ENCODE measurements at regions not wholly inside any gene's neighbourhood (a gene's known extent, or its start where the extent isn't known, plus 50 kb on each side); places are given as distances from the start of the nearest gene placed in this dataset.

DNA sequence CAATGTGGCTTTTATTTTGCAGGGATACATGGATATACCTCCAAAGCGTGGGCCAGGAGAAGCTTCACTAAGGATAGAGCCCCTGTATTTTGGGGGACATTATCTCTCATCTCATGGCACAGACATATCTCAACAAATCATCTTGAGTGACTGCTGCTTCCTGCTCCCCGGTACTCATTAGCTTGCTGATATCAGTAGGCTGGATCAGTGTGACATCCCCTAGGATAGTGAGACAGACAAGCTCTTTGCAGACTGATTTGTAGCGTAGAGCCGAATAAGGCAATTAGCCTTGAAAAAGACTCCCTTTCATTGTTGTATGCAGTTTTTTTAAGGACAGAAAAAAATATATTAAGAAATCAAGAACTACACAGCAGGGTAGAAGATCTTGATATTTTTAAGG, 237.7 kb upstream of the CDH9 start:
- no peak for DNase-seq (ENCODE audit: low read depth)

DNA sequence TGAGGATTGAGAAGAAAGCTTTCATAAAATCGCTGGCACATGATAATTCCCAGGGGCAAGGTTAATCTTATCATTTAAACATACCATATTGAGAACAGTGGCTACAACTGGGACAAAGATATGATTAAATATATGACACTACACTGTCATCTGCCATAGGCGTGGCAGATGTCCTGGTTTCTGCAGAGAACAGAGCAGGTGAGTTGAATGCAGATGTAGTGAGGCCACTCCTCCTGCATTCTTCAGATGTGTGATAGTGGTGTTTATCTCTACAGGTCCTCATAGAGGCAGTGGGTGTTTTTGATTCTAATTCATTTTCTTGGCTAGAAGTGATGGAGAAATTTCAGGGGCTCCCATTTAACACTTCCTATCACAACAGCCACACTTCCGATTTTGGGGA, 237.0 kb upstream of the CDH9 start:
- no peak for DNase-seq (ENCODE audit: low read depth)

GRCh38 chr5:27269766-27270165, 231.4 kb upstream of the CDH9 start:
- no peak for DNase-seq (ENCODE audit: low read depth)

DNA sequence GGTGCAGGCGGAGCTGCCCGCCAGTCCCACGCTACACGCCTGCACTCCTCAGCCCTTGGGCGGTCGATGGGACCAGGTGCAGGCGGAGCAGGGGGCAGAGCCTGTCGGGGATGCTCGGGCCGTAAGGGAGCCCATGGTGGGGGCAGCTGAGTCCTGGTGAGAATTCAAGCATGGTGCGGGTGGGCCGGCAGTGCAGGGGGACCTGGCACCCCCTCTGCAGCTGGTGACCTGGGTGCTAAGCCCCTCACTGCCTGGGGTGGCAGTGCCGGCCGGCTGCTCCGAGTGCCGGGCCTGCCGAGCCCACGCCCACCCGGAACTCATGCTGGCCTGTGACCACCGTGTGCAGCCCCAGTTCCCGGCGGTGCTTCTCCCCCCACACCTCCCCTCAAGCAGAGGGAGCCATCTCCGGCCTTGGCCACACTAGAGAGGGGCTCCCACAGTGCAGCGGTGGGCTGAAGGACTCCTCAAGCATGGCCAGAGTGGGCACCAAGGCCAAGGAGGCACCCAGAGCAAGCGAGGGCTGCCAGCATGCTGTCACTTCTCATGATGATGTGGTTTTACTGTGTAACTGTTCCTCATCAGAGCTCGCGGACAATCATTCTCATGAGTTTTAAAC, 228.9 kb upstream of the CDH9 start:
- DNase-seq (ENCODE audit: low read depth), result no peak

DNA sequence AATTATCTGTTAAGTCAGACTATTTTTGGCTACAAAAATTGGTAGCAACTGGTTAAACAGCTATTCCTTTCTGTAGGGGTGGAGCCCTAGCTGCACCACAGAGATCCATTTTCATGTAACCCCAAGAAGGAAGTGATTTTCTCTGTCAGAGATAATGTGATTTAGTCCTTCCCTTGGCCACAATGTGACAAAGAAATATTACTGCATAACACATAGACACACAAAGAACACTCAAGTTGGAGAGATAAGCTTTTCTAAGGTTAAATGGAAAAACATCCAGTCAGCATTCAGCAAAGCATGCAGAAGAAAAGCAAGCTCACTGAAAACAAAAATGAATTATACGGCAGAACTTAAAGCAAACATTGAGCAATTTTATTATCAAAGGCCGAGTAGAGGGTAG, 227.8 kb upstream of the CDH9 start:
- DNase-seq (ENCODE audit: low read depth), result no peak

DNA sequence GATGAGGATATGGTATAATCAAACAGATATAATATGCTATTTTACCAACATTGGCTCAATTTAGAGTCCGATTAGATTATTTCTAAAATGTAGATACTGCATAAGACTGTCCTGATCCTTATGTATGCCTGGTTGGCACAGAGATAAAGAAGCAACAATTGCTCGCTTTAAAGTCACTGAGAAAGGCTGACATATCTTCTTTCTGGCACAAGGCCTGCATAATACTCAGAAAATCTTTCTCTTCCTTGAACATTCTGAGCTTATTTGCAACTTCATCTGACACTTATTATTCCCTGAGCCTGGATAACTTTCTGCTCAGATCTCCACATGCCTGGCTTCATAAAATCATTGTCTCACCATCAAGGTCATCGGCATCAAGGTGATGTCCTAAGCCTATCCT, 219.3 kb upstream of the CDH9 start:
- DNase-seq (ENCODE audit: low read depth), result no peak

DNA sequence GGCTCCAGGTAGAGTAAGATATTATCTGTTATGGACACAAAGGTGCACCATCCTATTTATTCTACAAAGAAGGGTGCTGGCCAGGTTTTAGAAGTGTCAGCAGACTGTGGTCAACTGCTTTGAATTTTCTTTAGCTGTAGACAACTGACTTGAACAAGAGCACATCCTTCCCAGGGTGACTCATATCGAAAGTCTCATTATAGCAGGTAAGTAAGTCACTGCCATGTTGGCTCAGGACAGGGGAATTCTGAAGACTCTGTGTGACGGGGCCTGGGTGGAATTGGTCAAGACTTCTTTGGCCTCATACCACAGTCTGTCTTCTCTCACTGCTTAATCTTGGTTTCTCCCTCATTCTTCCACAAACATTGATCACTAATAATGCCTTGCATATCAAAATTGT, 214.5 kb upstream of the CDH9 start:
- DNase-seq (ENCODE audit: low read depth), result no peak

DNA sequence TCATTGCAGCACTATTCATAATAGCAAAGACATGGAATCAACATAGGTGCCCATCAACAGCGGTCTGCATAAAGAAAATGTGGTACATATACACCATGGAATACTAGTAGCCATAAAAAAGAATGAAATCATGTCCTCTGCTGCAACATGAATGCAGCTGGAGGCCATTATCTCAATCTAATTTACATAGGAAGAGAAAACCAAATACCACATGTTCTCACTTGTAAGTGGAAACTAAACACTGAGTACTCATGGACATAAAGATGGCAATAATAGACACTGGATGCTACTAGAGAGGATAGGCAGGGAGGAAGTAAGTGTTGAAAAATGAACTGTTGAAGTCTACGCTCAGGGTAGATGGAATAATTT, 203.9 kb upstream of the CDH9 start:
- no peak for DNase-seq (ENCODE audit: low read depth)

DNA sequence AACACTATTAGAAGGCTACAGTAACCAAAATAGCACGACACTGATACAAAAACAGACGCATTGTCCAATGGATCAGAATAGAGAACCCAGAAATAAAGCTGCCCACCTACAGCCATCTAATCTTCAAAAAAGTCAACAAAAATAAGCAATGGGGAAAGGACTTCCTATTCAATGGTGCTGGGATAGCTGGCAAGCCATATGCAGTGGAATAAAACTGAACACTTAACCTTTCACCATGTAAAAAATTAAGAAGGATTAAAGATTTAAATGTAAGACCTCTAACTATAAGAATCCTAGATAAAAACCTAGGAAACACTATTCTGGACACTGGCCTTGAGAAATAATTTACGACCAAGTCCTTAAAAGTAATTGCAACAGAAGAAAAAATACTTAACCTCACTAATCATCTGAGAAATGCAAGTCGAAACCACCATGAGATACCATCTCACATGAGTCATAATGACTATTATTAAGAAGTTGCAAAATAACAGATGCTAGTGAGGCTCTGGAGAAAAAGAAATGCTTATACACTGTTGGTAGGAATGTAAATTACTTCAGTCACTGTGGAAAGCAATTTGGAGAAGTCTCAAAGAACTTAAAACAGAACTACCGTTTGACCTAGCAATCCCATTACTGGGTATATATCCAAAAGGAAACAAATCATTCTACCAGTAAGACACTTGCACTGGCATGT, 203.3 kb upstream of the CDH9 start:
- peak; percentile 83 for DNase-seq (ENCODE audit: low read depth)

DNA sequence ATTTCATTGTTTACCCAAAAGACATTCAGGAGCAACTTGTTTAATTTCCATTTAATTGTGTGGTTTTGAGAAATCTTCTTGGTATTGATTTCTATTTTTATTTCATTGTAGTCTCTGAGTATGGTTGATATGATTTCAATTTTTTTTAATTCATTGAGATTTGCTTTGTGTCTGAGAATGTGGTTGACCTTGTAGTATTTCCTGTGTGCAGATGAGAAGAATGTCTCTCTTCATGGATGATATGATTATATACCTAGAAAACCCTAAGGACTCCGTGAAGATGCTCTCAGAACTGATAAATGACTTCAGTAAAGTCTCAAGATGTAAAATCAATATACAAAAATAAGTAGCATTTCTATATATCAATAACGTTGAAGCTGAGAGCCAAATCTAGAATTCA, 202.4 kb upstream of the CDH9 start:
- DNase-seq (ENCODE audit: low read depth), result no peak

- DNase-seq (ENCODE audit: low read depth), result no peak
Observed at GRCh38 chr5:27234916-27235315, 196.5 kb upstream of the CDH9 start.

- DNase-seq (ENCODE audit: low read depth), result no peak
Observed at GRCh38 chr5:27221410-27221809, 183.0 kb upstream of the CDH9 start.

DNA sequence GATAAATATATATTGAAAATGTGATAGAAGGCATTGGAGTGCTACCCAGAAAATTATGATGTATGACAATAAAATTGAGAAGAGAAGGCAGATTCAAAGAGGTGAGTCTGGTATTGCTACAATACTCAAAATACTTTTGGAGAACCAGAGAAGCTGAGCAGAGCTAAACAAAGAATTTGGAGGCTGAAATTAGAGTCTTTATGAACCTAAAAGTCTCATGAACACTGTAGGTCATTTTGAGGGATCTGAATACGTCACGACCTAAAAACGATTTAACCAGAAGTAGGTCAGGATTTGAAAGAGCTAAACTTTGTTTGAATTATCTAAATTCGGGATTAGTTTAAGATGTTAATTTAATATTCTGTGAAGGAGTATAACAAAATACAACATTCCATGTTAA, 182.4 kb upstream of the CDH9 start:
- DNase-seq (ENCODE audit: low read depth), result no peak

- DNase-seq (ENCODE audit: low read depth), result no peak
Observed at GRCh38 chr5:27217977-27218376, 179.6 kb upstream of the CDH9 start.

DNA sequence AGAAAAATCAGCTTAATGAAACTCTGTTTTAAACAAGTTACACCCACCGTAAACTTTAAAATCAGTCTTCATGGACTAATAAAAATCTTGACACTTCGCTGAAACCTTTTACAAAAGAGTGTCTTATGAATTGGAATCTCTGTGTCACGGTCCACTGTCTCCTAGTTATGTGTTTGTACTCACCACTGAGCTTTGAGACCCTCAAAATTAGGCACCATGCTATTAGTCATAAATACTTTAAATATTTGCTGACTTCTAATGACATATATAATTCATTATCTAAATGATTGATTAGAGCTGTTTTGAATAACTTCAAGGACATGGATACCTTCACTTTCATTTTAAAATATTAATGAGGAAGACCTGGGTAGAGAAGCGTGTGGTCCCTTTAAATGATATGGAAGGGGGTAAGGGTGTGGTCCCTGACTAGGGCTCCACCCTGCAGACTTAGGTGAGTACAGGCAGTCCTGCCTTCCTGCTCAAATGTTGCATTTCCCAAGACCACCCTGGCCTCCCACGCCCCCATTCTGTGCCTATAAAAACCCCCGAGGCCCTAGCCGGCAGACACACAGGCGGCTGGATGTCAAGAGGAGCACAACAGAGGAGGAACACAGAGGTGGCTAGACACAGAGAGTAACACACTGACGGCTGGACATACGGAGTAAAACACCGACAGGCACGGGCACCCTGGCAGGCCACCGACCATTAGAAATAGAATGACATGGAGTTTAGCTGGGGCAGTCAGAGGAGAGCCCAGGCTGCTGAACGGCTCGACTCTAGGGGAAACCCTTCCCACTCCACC, 179.0 kb upstream of the CDH9 start:
- no peak for DNase-seq (ENCODE audit: low read depth)

DNA sequence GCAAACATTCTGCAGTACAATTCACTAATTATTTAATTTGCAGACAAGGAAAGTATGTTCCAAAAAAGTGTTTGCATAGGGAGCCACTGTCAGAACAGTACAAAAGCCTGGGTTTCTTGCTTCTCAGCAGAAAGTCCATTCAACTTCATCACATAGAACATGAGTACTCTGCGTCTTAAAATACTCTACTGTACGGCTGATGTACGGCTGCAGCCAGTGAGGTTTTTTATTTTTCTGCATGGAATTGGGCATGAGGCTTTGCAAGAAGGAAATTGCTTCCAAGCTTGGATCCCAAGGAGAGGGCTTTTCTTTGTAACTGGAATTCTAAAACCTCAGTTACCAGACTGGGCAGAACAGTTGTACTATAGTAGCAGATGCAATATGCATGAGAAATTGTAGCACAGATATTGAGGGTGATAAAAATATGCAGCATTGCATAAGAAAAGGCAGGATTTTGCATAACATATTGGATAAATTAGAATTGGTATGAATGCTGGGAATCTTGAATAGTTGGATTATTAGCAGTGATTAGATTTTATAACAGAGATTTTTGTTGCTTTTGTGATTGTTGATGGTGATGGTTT, 178.1 kb upstream of the CDH9 start:
- no peak for DNase-seq (ENCODE audit: low read depth)

DNA sequence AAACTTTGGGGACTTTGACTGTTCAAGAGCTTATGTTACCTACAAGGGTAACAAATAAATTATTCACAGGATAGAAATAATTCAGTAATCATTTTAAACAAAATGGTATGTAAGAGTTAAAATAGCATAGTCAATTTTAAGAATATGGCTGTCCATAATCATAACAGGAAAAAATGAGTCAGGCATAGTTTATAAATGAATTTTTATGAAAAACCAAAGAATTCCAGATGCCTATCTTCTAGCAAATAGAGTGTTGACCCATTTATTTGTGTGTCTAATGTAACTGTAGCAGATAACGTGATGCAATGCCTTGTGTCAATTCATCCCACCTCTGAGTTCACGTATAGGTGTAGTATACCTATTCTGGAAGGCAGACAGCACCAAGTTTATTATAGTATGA, 169.7 kb upstream of the CDH9 start:
- DNase-seq (ENCODE audit: low read depth), result no peak

- no peak for DNase-seq (ENCODE audit: low read depth)
Observed at GRCh38 chr5:27191786-27192510, 153.6 kb upstream of the CDH9 start.

GRCh38 chr5:27172693-27173092, 134.3 kb upstream of the CDH9 start:
- DNase-seq (ENCODE audit: low read depth), result no peak

GRCh38 chr5:27171761-27172261, 133.4 kb upstream of the CDH9 start:
- DNase-seq (ENCODE audit: low read depth), result no peak

DNA sequence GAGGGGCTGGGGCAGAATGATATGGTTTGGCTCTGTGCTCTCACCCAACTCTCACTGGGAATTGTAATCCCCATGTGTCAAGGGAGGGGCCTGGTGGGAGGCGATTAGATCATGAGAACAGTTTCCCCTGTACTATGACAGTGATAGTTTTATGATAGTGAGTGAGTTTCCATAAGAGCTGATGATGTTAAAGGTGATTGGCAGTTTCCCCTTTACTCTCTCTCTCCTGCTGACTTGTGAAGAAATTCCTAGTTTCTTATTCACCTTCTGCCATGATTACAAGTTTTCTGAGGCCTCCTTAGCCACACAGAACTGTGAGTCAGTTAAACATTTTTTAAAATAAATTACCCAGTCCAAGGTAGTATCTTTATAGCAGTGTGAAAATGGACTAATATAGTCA, 120.4 kb upstream of the CDH9 start:
- no peak for DNase-seq (ENCODE audit: low read depth)

- no peak for DNase-seq (ENCODE audit: low read depth)
Observed at GRCh38 chr5:27158171-27158570, 119.8 kb upstream of the CDH9 start.
